ENCODE measurements at regions not wholly inside any gene's neighbourhood (a gene's known extent, or its start where the extent isn't known, plus 50 kb on each side); places are given as distances from the start of the nearest gene placed in this dataset.

- H3K4me3 ChIP-seq (ENCODE audit: low read depth, low read length): no peak overlapping the region
- TF ChIP-seq, protein P1, sequence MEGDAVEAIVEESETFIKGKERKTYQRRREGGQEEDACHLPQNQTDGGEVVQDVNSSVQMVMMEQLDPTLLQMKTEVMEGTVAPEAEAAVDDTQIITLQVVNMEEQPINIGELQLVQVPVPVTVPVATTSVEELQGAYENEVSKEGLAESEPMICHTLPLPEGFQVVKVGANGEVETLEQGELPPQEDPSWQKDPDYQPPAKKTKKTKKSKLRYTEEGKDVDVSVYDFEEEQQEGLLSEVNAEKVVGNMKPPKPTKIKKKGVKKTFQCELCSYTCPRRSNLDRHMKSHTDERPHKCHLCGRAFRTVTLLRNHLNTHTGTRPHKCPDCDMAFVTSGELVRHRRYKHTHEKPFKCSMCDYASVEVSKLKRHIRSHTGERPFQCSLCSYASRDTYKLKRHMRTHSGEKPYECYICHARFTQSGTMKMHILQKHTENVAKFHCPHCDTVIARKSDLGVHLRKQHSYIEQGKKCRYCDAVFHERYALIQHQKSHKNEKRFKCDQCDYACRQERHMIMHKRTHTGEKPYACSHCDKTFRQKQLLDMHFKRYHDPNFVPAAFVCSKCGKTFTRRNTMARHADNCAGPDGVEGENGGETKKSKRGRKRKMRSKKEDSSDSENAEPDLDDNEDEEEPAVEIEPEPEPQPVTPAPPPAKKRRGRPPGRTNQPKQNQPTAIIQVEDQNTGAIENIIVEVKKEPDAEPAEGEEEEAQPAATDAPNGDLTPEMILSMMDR (IDR thresholded peaks at IDR 0.05; ENCODE audit: borderline replicate concordance, insufficient read depth, low read depth, low read length): no peak
Measured at GRCh38 chr21:16568661-16569060, 838.9 kb downstream of the USP25 start.

DNA sequence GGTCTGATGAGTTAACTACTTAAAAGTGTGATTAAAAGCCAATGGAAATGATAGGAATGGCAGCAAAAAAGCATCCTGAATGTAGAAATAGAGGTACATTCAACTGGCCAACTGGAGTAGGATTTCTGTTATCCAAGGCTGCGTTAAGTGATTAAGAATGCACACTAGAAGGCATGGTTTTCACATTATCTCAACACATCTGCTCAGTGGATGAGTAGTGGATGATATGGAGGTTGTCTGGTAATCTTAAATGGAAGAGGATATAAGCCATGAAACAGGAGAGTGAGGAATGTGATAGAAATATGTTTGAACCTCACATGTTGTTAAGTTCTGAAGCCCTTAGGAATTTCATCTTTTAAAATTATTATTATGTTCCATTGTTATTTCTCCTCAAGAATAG lies 839.9 kb downstream of the USP25 start:
- TF ChIP-seq, protein P1 (IDR thresholded peaks at IDR 0.05; ENCODE audit: borderline replicate concordance, insufficient read depth, low read depth, low read length): no peak
- H3K4me3 ChIP-seq (ENCODE audit: low read depth, low read length): no peak overlapping the region

DNA sequence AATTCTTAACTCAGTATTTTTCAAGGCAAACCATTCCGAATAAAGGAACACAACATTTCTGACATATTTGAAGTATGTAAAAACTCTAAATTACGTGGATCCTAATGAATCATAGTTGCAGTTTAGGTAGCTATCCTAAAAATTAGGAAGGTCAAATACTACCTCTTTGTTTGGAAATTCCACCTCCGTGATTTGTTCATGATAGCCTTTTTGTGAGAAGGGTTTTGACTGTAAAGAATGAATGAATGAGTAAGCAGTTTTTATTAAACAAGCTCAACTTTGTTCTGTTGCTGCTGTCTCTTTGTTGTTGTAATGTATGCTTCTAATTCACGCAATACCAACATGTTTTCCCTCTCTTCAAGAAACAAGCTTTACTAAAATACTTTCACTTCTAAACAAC lies 840.4 kb downstream of the USP25 start:
- TF ChIP-seq, protein P1 (IDR thresholded peaks at IDR 0.05; ENCODE audit: borderline replicate concordance, insufficient read depth, low read depth, low read length): no peak
- no peak overlapping the region for H3K4me3 ChIP-seq (ENCODE audit: low read depth, low read length)

DNA sequence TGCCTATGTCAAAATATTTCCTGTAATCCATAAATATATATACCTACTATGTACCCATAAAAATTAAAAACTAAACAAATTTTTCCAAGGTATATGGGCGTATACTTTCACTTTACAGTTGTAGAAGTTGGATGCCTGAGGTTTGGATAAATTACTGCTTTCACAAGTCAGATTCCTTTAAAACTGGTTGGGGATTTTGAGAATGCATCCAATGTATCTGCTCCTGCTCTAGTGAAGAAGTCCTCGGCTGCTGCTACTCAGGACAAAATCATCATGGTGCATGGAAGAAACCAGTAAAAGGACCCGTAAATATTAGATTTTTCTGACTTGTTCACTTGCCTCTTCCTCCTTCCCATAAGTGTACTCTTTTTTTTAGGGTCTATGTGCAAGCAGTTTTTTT lies 841.1 kb downstream of the USP25 start:
- TF ChIP-seq, protein P1 (IDR thresholded peaks at IDR 0.05; ENCODE audit: borderline replicate concordance, insufficient read depth, low read depth, low read length): no peak

GRCh38 chr21:16571594-16571993 lies 841.8 kb downstream of the USP25 start:
- TF ChIP-seq, protein P1 (IDR thresholded peaks at IDR 0.05; ENCODE audit: borderline replicate concordance, insufficient read depth, low read depth, low read length): no peak
- H3K4me3 ChIP-seq (ENCODE audit: low read depth, low read length): no peak overlapping the region

More for the DNA sequence above, 841.1 kb downstream of the USP25 start:
- no peak overlapping the region for H3K4me3 ChIP-seq (ENCODE audit: low read depth, low read length)

GRCh38 chr21:16572032-16572431 lies 842.2 kb downstream of the USP25 start:
- TF ChIP-seq, protein P1 (IDR thresholded peaks at IDR 0.05; ENCODE audit: borderline replicate concordance, insufficient read depth, low read depth, low read length): no peak
- H3K4me3 ChIP-seq (ENCODE audit: low read depth, low read length): no peak overlapping the region

- TF ChIP-seq, protein P1 (IDR thresholded peaks at IDR 0.05; ENCODE audit: borderline replicate concordance, insufficient read depth, low read depth, low read length): no peak
Measured at GRCh38 chr21:16573578-16573977, 843.8 kb downstream of the USP25 start.

More at GRCh38 chr21:16573578-16573977, 843.8 kb downstream of the USP25 start:
- no peak overlapping the region for H3K4me3 ChIP-seq (ENCODE audit: low read depth, low read length)
